GM23338 (cell line): ENCODE measurements at regions not wholly inside any gene's neighbourhood (a gene's known extent, or its start where the extent isn't known, plus 50 kb on each side); places are given as distances from the start of the nearest gene placed in this dataset.

Experiments used
- ATAC-seq: fragments of 200-7000 bp; cut with Tn5 transposase; 3 replicates; pipeline ENCODE4 v1.9.1; 2020
- DNase-seq: peaks from one replicate; pipeline ENCODE4 v3.0.0-alpha.2; 2015; ENCODE audit warnings: low spot score
- H2AFZ ChIP-seq: fragments of 200-600 bp; sonication (generic); 2 replicates; pipeline ENCODE4 v1.8.0; 2016; ENCODE audit warnings: antibody characterized with exemption, mild to moderate bottlenecking, moderate library complexity
- H3F3A ChIP-seq: fragments of 200-600 bp; sonication (generic); replicated peaks from 2 replicates; pipeline ENCODE4 v1.8.0; 2017; ENCODE audit warnings: antibody characterized with exemption, mixed run types, low read depth
- H3K27ac ChIP-seq: fragments of 200-600 bp; sonication (generic); 2 replicates; pipeline ENCODE4 v1.6.1; 2016; ENCODE audit warnings: low read depth
- H3K27me3 ChIP-seq: fragments of 200-600 bp; sonication (generic); 2 replicates; pipeline ENCODE4 v1.8.0; 2016; ENCODE audit warnings: mild to moderate bottlenecking, mixed run types, moderate library complexity; ENCODE audit not compliant: insufficient read depth
- H3K36me3 ChIP-seq: fragments of 200-600 bp; sonication (generic); 2 replicates; pipeline ENCODE4 v1.8.0; 2016; ENCODE audit warnings: mild to moderate bottlenecking; ENCODE audit not compliant: insufficient read depth
- H3K4me1 ChIP-seq: fragments of 200-600 bp; sonication (generic); 2 replicates; pipeline ENCODE4 v1.8.0; 2016; ENCODE audit warnings: mild to moderate bottlenecking, moderate library complexity; ENCODE audit not compliant: insufficient read depth
- H3K4me2 ChIP-seq: fragments of 200-600 bp; sonication (generic); 2 replicates; pipeline ENCODE4 v1.7.1; 2017; ENCODE audit warnings: mixed run types
- H3K4me3 ChIP-seq: fragments of 200-600 bp; sonication (generic); 2 replicates; pipeline ENCODE4 v1.6.1; 2016; ENCODE audit warnings: mixed run types
- H3K79me2 ChIP-seq: fragments of 200-600 bp; sonication (generic); replicated peaks from 2 replicates; pipeline ENCODE4 v1.8.0; 2017; ENCODE audit warnings: mild to moderate bottlenecking; ENCODE audit not compliant: insufficient read depth
- H3K9me2 ChIP-seq: fragments of 200-600 bp; sonication (generic); 2 replicates; pipeline ENCODE4 v1.8.0; 2017; ENCODE audit not compliant: insufficient read depth
- H4K20me1 ChIP-seq: fragments of 200-600 bp; sonication (generic); replicated peaks from 2 replicates; pipeline ENCODE4 v1.8.0; 2017; ENCODE audit warnings: mild to moderate bottlenecking; ENCODE audit not compliant: insufficient read depth
- H3K27ac Mint-ChIP-seq: 2 replicates; pipeline ENCODE4 v1.8.0; 2020; ENCODE audit warnings: inconsistent platforms, mild to moderate bottlenecking, moderate library complexity, mixed read lengths
- H3K27me3 Mint-ChIP-seq: 3 replicates; pipeline ENCODE4 v1.8.0; 2022; ENCODE audit warnings: low read depth, mild to moderate bottlenecking, moderate library complexity, mixed read lengths, inconsistent platforms; ENCODE audit not compliant: insufficient read depth, poor library complexity
- H3K36me3 Mint-ChIP-seq: 3 replicates; pipeline ENCODE4 v1.8.0; 2021; ENCODE audit warnings: low read depth, mild to moderate bottlenecking, inconsistent platforms, moderate library complexity, mixed read lengths
- H3K4me1 Mint-ChIP-seq: 3 replicates; pipeline ENCODE4 v1.8.0; 2020; ENCODE audit warnings: mild to moderate bottlenecking, inconsistent platforms, mixed read lengths
- H3K4me3 Mint-ChIP-seq: 3 replicates; pipeline ENCODE4 v1.8.0; 2021; ENCODE audit warnings: moderate library complexity, mild to moderate bottlenecking, inconsistent platforms, mixed read lengths
- H3K9me3 Mint-ChIP-seq: 3 replicates; pipeline ENCODE4 v1.8.0; 2020; ENCODE audit warnings: moderate library complexity, mild to moderate bottlenecking, inconsistent platforms, mixed read lengths
- EZH2 ChIP-seq: fragments of 200-600 bp; sonication (generic); IDR thresholded peaks from one replicate; pipeline ENCODE4 v1.8.0; 2017; ENCODE audit warnings: antibody characterized with exemption, mild to moderate bottlenecking, low read depth; ENCODE audit not compliant: unreplicated experiment
- JUNB ChIP-seq: IDR thresholded peaks from one replicate; pipeline ENCODE4 v1.6.1; 2016; ENCODE audit warnings: antibody characterized with exemption; ENCODE audit not compliant: unreplicated experiment
- ZNF114 ChIP-seq: fragments of 250-450 bp; sonication (Bioruptor Pico); IDR thresholded peaks from 2 replicates; pipeline ENCODE4 v1.5.0; 2020; ENCODE audit warnings: mild to moderate bottlenecking, moderate library complexity
- TF ChIP-seq, protein P1 (sequence below): fragments of 250-450 bp; sonication (Bioruptor Pico); IDR thresholded peaks from 2 replicates; pipeline ENCODE4 v1.5.0; 2020; ENCODE audit warnings: mild to moderate bottlenecking, moderate library complexity

- Histone ChIP-seq H3K27ac (no peak overlapping the region), H3K4me1 (peaks cover 21% of the 10 kb centered on the region), H3K36me3 (no peaks in the 10 kb centered on the region), H3K79me2 (no peaks in the 10 kb centered on the region), H2AFZ (no peak overlapping the region), H3K4me3 (no peak overlapping the region), H4K20me1 (no peaks in the 10 kb centered on the region), H3K4me2 (no peak overlapping the region), H3F3A (no peaks in the 10 kb centered on the region), H3K27me3 (no peaks in the 10 kb centered on the region), H3K9me2 (no peaks in the 10 kb centered on the region; the same call in 1 of the 2 replicates)
- no peak overlapping the region for H3K27ac Mint-ChIP-seq
- H3K4me3 Mint-ChIP-seq, result no peak overlapping the region
- no peak for DNase-seq
- peaks cover 9% of the 10 kb centered on the region for H3K27me3 Mint-ChIP-seq
- no peaks in the 10 kb centered on the region for H3K36me3 Mint-ChIP-seq
- peaks cover 24% of the 10 kb centered on the region for H3K4me1 Mint-ChIP-seq
- no peak for ATAC-seq
- TF ChIP-seq, protein P1, sequence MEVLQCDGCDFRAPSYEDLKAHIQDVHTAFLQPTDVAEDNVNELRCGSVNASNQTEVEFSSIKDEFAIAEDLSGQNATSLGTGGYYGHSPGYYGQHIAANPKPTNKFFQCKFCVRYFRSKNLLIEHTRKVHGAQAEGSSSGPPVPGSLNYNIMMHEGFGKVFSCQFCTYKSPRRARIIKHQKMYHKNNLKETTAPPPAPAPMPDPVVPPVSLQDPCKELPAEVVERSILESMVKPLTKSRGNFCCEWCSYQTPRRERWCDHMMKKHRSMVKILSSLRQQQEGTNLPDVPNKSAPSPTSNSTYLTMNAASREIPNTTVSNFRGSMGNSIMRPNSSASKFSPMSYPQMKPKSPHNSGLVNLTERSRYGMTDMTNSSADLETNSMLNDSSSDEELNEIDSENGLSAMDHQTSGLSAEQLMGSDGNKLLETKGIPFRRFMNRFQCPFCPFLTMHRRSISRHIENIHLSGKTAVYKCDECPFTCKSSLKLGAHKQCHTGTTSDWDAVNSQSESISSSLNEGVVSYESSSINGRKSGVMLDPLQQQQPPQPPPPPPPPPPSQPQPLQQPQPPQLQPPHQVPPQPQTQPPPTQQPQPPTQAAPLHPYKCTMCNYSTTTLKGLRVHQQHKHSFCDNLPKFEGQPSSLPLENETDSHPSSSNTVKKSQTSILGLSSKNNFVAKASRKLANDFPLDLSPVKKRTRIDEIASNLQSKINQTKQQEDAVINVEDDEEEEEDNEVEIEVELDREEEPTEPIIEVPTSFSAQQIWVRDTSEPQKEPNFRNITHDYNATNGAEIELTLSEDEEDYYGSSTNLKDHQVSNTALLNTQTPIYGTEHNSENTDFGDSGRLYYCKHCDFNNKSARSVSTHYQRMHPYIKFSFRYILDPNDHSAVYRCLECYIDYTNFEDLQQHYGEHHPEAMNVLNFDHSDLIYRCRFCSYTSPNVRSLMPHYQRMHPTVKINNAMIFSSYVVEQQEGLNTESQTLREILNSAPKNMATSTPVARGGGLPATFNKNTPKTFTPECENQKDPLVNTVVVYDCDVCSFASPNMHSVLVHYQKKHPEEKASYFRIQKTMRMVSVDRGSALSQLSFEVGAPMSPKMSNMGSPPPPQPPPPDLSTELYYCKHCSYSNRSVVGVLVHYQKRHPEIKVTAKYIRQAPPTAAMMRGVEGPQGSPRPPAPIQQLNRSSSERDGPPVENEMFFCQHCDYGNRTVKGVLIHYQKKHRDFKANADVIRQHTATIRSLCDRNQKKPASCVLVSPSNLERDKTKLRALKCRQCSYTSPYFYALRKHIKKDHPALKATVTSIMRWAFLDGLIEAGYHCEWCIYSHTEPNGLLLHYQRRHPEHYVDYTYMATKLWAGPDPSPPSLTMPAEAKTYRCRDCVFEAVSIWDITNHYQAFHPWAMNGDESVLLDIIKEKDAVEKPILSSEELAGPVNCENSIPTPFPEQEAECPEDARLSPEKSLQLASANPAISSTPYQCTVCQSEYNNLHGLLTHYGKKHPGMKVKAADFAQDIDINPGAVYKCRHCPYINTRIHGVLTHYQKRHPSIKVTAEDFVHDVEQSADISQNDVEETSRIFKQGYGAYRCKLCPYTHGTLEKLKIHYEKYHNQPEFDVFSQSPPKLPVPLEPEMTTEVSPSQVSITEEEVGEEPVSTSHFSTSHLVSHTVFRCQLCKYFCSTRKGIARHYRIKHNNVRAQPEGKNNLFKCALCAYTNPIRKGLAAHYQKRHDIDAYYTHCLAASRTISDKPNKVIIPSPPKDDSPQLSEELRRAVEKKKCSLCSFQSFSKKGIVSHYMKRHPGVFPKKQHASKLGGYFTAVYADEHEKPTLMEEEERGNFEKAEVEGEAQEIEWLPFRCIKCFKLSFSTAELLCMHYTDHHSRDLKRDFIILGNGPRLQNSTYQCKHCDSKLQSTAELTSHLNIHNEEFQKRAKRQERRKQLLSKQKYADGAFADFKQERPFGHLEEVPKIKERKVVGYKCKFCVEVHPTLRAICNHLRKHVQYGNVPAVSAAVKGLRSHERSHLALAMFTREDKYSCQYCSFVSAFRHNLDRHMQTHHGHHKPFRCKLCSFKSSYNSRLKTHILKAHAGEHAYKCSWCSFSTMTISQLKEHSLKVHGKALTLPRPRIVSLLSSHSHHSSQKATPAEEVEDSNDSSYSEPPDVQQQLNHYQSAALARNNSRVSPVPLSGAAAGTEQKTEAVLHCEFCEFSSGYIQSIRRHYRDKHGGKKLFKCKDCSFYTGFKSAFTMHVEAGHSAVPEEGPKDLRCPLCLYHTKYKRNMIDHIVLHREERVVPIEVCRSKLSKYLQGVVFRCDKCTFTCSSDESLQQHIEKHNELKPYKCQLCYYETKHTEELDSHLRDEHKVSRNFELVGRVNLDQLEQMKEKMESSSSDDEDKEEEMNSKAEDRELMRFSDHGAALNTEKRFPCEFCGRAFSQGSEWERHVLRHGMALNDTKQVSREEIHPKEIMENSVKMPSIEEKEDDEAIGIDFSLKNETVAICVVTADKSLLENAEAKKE (CRISPR knock-in tag), result no peak
- TF ChIP-seq JUNB, result no peak
- TF ChIP-seq ZNF114 (CRISPR knock-in tag), result no peak
- no peaks in the 10 kb centered on the region for H3K9me3 Mint-ChIP-seq
These were observed 76.6 kb upstream of the WWC1 start for GRCh38 chr5:168214886-168215285.

DNA sequence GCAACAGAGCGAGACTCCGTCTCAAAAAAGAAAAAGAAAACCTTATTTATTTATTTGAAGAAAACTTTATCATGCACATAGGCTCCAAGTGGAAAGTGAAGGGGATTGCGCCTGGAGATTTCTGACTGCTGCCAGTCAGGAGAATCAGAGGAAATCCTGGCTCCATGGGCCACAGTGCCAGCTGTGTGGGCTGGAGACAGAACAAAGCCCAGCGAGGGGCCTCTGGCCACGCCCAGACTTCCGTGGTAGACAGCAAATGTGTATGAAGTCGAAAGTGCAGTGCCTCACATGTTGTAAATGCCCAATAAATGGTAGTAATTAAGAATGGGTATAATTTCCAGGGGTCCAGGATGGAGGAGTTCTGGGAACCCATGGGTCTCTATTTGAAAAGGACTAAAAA, 75.8 kb upstream of the WWC1 start:
- no peaks in the 10 kb centered on the region for H4K20me1 ChIP-seq
- Mint-ChIP-seq H3K27me3 (peaks cover 9% of the 10 kb centered on the region), H3K9me3 (no peaks in the 10 kb centered on the region), H3K36me3 (no peaks in the 10 kb centered on the region), H3K4me1 (peaks cover 24% of the 10 kb centered on the region), H3K27ac (peak overlapping the region; percentile 51; the same call in 1 of the 2 replicates), H3K4me3 (no peak overlapping the region)
- no peak overlapping the region for H3K27ac ChIP-seq
- peak; percentile 46 for ATAC-seq
- peak overlapping the region; percentile 47; the same call in 1 of the 2 replicates for H2AFZ ChIP-seq
- peaks cover 21% of the 10 kb centered on the region for H3K4me1 ChIP-seq
- H3K27me3 ChIP-seq, result no peaks in the 10 kb centered on the region
- no peaks in the 10 kb centered on the region for H3F3A ChIP-seq
- no peak for TF ChIP-seq EZH2
- H3K4me3 ChIP-seq, result no peak overlapping the region
- peak overlapping the region; percentile 64 for H3K4me2 ChIP-seq
- H3K79me2 ChIP-seq, result no peaks in the 10 kb centered on the region
- DNase-seq, result peak; percentile 27
- H3K9me2 ChIP-seq, result no peaks in the 10 kb centered on the region; the same call in 1 of the 2 replicates
- no peaks in the 10 kb centered on the region for H3K36me3 ChIP-seq
